HG03520 (cell line): ENCODE measurements at regions not wholly inside any gene's neighbourhood (a gene's known extent, or its start where the extent isn't known, plus 50 kb on each side); places are given as distances from the start of the nearest gene placed in this dataset.
"Not testable (repeated sequence)": the region's sequence is repeated elsewhere in the genome, so short reads cannot be mapped to it uniquely, and the experiment has no call there.

ENCODE experiments used
- ATAC-seq: cut with Tn5 transposase; IDR thresholded peaks from one replicate; pipeline ENCODE4 v1.9.1; 2021; ENCODE audit warnings: mild to moderate bottlenecking, moderate library complexity; ENCODE audit not compliant: unreplicated experiment

- peak; percentile 56 for ATAC-seq
These were observed 269.4 kb downstream of the AMY1C start for GRCh38 chr1:104018922-104019674.

GRCh38 chr1:104019675-104020049 lies 270.0 kb downstream of the AMY1C start:
- no peak for ATAC-seq

- ATAC-seq = no peak
These were observed 278.8 kb downstream of the AMY1C start for GRCh38 chr1:104028416-104029035.

GRCh38 chr1:104029456-104029970 lies 279.8 kb downstream of the AMY1C start:
- no peak for ATAC-seq

GRCh38 chr1:104056786-104057185 lies 307.1 kb downstream of the AMY1C start:
- ATAC-seq = no peak

GRCh38 chr1:104057219-104057898 lies 307.7 kb downstream of the AMY1C start:
- not testable (repeated sequence) for ATAC-seq

GRCh38 chr1:104061637-104062036 lies 311.9 kb downstream of the AMY1C start:
- not testable (repeated sequence) for ATAC-seq

- no peak for ATAC-seq
These were observed 314.7 kb downstream of the AMY1C start for GRCh38 chr1:104064399-104064798.

GRCh38 chr1:104072915-104073371 lies 323.2 kb downstream of the AMY1C start:
- ATAC-seq = no peak

GRCh38 chr1:104073463-104073902 lies 323.8 kb downstream of the AMY1C start:
- ATAC-seq = no peak

- ATAC-seq = no peak
These were observed 332.5 kb downstream of the AMY1C start for GRCh38 chr1:104082221-104082620.

- no peak for ATAC-seq
These were observed 334.7 kb downstream of the AMY1C start for GRCh38 chr1:104084380-104084779.

- no peak for ATAC-seq
These were observed 343.0 kb downstream of the AMY1C start for GRCh38 chr1:104092698-104093097.

- no peak for ATAC-seq
These were observed 349.1 kb downstream of the AMY1C start for GRCh38 chr1:104098837-104099236.

GRCh38 chr1:104100115-104100514 lies 350.4 kb downstream of the AMY1C start:
- ATAC-seq = no peak

GRCh38 chr1:104105465-104105864 lies 355.8 kb downstream of the AMY1C start:
- ATAC-seq = no peak

- no peak for ATAC-seq
These were observed 370.8 kb downstream of the AMY1C start for GRCh38 chr1:104120525-104120924.

GRCh38 chr1:104121271-104121670 lies 371.6 kb downstream of the AMY1C start:
- no peak for ATAC-seq

- no peak for ATAC-seq
These were observed 375.6 kb downstream of the AMY1C start for GRCh38 chr1:104125266-104125665.

GRCh38 chr1:104125970-104126369 lies 376.3 kb downstream of the AMY1C start:
- no peak for ATAC-seq

GRCh38 chr1:104132382-104132973 lies 382.8 kb downstream of the AMY1C start:
- ATAC-seq = peak; percentile 74
